ENCODE measurements at regions not wholly inside any gene's neighbourhood (a gene's known extent, or its start where the extent isn't known, plus 50 kb on each side); places are given as distances from the start of the nearest gene placed in this dataset.

DNA sequence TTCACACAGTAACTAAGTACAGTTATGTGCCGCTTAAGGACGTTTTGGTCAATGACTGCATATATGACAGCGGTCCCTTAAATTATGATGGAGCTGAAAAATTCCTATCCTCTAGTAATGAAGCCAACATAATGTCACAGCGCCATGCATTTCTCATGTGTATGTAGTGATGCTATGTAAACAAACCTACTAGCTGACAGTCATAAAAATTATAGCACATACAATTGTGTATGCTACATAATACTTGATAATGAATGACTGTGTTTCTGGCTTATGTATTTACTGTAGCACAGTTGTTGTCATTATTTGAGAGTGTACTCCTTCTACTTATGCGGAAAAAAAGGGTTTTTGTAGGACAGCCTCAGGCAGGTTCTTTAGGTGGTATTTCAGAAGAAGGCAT lies 99.7 kb downstream of the DACT1 start:
- Histone ChIP-seq H3K27ac (ENCODE audit: control insufficient read depth, insufficient read depth) (no peak overlapping the region), H3K4me3 (no peak overlapping the region), H3K36me3 (ENCODE audit: control insufficient read depth in 2 of 2, insufficient read depth in 2 of 2, low read length in 1 of 2) (no peaks in the 10 kb centered on the region), H3K27me3 (replicated peaks in 1 of 2; ENCODE audit: control insufficient read depth in 2 of 2, insufficient read depth in 2 of 2, low read length in 1 of 2) (no peaks in the 10 kb centered on the region), H2AFZ (ENCODE audit: control insufficient read depth, low read depth, low read length) (no peak overlapping the region), H3K4me1 (ENCODE audit: control insufficient read depth, insufficient read depth, low read length) (no peaks in the 10 kb centered on the region), H3K4me2 (ENCODE audit: control insufficient read depth, insufficient read depth) (no peak overlapping the region), H3K9me3 (replicated peaks; ENCODE audit: control insufficient read depth, insufficient read depth, low read length) (no peaks in the 10 kb centered on the region), H3K9ac (ENCODE audit: control insufficient read depth, insufficient read depth, low read length) (no peak overlapping the region), H3K79me2 (ENCODE audit: control insufficient read depth, insufficient read depth, low read length) (no peaks in the 10 kb centered on the region), H4K20me1 (ENCODE audit: control insufficient read depth, insufficient read depth) (no peaks in the 10 kb centered on the region)
- ATAC-seq, result no peak
- no peak for FAIRE-seq
- no TSS peak for BruUV-seq (replicated peaks)
- POLR2A ChIA-PET, result interaction anchor here (1.0 kb wide), 1 partner anchor 95 kb away, joined by 3 read pairs; no protein-coding TSS in a partner anchor
- RAD21 ChIA-PET (ENCODE audit: unreplicated experiment), result interaction anchor here (0.6 to 2.7 kb wide), 2 partner anchors 42 to 59 kb away, joined by 3 to 22 read pairs; no protein-coding TSS in a partner anchor
- WGBS (ENCODE audit: insufficient coverage, insufficient replicate concordance, low lambda C conversion rate, missing lambda C conversion rate), result 74% methylated on average over 5 of the region's 5 CpGs
- TF ChIP-seq NFYB (IDR thresholded peaks at IDR 0.05; ENCODE audit: insufficient read depth, low read depth, low read length), result no peak
- TF ChIP-seq, protein P1, sequence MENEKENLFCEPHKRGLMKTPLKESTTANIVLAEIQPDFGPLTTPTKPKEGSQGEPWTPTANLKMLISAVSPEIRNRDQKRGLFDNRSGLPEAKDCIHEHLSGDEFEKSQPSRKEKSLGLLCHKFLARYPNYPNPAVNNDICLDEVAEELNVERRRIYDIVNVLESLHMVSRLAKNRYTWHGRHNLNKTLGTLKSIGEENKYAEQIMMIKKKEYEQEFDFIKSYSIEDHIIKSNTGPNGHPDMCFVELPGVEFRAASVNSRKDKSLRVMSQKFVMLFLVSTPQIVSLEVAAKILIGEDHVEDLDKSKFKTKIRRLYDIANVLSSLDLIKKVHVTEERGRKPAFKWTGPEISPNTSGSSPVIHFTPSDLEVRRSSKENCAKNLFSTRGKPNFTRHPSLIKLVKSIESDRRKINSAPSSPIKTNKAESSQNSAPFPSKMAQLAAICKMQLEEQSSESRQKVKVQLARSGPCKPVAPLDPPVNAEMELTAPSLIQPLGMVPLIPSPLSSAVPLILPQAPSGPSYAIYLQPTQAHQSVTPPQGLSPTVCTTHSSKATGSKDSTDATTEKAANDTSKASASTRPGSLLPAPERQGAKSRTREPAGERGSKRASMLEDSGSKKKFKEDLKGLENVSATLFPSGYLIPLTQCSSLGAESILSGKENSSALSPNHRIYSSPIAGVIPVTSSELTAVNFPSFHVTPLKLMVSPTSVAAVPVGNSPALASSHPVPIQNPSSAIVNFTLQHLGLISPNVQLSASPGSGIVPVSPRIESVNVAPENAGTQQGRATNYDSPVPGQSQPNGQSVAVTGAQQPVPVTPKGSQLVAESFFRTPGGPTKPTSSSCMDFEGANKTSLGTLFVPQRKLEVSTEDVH (IDR thresholded peaks at IDR 0.05; ENCODE audit: low read depth, partially characterized antibody), result no peak
- intact Hi-C loops (cut with micrococcal nuclease; ENCODE audit: unreplicated experiment), result no loop called here
- CTCF ChIA-PET, result interaction anchor here (0.9 kb wide), 2 partner anchors 58 to 97 kb away, joined by 3 to 5 read pairs; no protein-coding TSS in a partner anchor
- SMC1A ChIA-PET (ENCODE audit: uncharacterized antibody, unreplicated experiment), result interaction anchor here (0.8 to 12.2 kb wide), 8 partner anchors 9 to 75 kb away, joined by 3 to 112 read pairs (median 3); no protein-coding TSS in a partner anchor
- in situ Hi-C loops (cut with MboI), result no loop called here
- DNase-seq (ENCODE audit: low read depth, low spot score), result no peak

All from GM12878 (cell line).